D341Med (cell line): ENCODE measurements at regions not wholly inside any gene's neighbourhood (a gene's known extent, or its start where the extent isn't known, plus 50 kb on each side); places are given as distances from the start of the nearest gene placed in this dataset.

Experiments used
- DNase-seq: peaks from one replicate; pipeline ENCODE4 v3.0.0; 2012; ENCODE audit warnings: low spot score

DNA sequence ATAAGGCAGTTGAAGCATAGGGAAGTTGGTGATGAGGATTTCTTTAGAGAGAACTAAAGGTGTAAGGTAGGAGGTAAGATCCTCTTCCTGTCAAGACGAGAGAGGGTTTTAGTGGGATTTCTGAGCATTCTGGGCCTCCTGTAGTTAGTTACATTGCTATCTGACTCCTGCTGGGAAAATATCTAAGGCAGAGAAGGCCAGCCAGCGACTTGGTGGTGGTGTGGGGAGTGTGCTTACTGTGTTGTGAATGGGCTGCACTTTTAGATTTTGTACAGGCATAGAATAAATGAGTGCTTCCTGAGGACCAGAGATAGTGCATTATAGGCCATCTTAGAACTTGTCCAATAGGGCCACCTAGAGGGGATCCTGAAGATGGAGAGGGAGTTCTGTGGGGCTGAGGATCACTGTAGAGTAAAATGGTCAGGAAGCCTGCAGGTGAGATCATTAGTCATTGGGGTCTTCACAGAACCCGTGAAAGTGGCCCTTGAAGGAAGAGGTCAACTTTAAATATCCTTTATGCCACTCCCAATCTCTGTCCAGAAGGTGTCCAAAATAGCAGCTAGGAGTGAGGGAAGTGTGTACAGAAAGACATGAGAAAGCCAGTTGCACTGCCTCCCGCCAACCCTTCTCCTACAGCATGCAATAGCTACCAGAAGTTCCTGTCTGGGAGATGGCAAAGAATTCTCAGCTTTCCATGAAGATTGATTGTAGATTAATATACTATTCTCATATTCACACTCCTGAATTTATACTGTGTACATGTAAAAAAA, 266.6 kb downstream of the POLR1F start:
- DNase-seq: no peak

DNA sequence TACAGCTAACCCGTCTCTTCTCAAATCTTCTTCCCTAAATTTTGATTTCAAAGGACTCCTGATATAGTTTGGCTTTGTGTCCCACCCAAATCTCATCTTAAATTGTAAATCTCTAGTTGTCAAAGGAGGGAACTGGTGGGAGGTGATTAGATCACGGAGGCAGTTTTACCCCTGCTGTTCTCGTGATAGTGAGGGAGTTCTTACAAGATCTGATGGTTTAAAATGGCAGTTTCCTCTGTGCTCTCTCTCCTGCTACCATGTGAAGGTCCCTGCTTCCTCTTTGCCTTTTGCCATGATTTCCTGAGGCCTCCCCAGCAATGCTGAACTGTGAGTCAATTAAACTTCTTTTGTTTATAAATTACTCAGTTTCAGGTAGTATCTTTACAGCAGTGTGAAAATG, 269.3 kb downstream of the POLR1F start:
- no peak for DNase-seq

DNA sequence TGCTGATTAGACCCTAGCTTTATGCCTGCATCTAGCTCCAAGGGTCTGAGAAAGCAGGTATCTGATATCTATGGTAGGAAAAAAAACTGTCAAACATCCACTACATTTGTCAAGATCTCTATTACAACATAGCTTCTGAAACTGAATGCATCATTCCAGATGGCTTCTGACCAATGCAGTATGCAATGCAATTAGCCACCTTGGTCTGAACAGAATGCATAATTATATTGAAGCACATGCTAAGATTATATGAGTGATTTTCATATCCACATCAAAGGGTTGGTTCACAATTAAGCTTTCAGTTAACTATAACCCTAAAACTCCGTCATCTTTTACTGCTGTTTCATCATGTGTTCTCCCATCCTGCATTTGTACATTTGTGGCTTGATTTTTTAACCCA, 271.4 kb downstream of the POLR1F start:
- DNase-seq: no peak

DNA sequence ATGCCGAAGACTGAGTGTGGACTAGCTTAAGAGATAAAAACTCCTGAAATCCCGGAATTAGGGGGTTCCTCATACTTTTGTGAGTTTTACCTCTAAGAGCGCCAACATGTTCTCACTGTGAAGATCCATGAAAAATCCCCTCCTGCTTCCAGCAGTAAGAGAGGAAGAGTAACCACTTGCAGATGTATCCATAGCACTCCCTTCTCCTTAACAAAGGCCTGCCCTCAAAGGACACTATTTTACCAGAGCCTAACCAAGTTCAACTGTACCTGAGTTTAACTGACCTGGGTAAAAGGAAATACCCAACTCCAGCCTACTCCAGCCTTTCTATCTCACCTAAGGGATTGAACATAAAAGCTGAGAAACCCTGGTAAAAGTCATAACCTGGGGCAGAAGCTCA, 280.9 kb downstream of the POLR1F start:
- no peak for DNase-seq

GRCh38 chr7:19421861-19422260, 276.6 kb upstream of the FERD3L start:
- no peak for DNase-seq

GRCh38 chr7:19417231-19417630, 272.0 kb upstream of the FERD3L start:
- DNase-seq: no peak

DNA sequence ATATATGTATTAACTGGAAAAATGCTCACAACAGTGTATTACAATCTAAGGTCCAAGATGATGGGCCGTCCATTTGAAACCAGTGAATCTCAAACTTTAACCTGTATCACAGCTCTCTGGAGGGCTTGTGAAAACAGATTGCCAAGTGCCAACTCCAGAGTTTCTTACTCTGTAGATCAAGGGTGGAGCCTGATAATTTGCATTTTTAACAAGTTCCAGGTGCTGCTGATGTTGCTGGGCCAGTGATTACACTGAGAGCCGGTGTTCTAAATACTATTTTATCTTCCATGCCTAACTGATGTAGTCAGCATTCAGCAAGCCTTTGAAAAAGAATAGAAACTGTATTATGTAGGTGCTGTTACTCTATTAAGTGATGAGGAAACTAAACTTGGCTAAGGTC, 269.9 kb upstream of the FERD3L start:
- DNase-seq: no peak

DNA sequence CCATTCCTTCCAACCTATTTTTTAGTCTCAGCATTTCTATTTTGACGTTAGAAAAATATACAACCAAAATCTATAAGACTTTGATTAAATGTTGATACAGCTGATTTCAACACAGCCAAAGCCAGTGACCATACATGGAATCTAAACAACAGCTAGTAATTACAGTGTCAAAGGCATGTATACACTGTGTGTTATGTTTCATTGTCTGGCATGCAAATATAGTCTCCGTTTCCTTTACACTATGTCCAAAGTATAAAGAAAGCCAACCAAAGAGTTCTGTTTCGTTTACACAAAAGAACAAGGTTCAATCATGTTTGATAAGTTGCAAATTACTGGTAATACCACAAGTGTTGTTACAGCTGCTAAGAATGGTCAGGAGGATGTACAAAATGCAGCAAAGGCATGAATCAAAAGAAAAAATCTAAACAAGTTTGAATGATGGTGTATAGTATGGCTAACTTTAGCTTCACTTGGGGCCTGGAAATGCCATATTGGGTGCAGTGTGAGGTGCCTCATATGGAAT, 268.3 kb upstream of the FERD3L start:
- no peak for DNase-seq

- no peak for DNase-seq
These were observed 265.5 kb upstream of the FERD3L start for GRCh38 chr7:19410691-19411090.

GRCh38 chr7:19410106-19410505, 264.9 kb upstream of the FERD3L start:
- DNase-seq: no peak

GRCh38 chr7:19408706-19409220, 263.5 kb upstream of the FERD3L start:
- DNase-seq: no peak

GRCh38 chr7:19407270-19407669, 262.0 kb upstream of the FERD3L start:
- no peak for DNase-seq

GRCh38 chr7:19405541-19405940, 260.3 kb upstream of the FERD3L start:
- DNase-seq: no peak

GRCh38 chr7:19404912-19405329, 259.7 kb upstream of the FERD3L start:
- DNase-seq: no peak

- DNase-seq: no peak
These were observed 258.5 kb upstream of the FERD3L start for GRCh38 chr7:19403691-19404090.

- no peak for DNase-seq
These were observed 256.2 kb upstream of the FERD3L start for GRCh38 chr7:19401461-19401860.

DNA sequence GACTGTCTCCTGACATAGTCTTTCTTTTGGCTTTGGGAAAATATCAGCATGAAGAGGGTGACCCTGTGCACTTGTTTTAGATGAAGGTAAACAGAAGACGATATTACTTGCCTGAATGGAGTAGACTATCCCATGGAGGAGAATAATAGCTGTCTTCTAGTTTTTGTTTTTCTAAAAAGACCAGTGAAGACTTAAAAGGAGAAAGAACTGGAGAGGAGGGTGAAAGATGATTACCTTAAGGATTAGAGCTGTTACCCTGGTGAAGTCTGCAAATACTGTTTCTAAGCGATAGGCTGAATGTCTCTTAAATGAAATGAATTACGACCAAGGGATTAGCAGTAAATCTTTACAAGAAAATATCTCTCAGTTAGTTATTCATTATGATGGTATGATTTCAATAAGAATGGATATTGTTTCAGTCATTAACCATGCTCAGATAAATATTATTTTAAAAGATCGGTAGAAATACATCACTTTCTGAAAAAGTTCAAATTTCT, 255.6 kb upstream of the FERD3L start:
- no peak for DNase-seq

- DNase-seq: no peak
These were observed 252.7 kb upstream of the FERD3L start for GRCh38 chr7:19397911-19398310.

DNA sequence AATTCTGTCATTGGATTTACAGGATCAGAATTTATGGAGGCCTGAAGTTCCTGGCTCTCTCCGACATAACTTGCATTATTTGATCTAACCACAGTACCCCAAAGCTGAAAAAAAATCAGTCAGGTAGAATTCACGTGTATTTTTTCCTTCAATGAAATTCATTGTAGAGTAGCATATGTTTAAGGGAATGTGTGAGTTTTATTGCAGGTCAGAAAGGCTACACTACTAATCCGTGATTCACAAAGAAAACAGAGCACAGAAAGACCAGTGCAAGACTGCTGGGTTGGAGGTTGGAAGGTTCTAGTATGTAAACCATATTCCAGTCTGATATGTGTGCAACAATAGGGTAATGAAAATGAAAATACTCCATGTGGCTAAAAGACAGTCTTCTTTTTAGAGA, 247.0 kb upstream of the FERD3L start:
- no peak for DNase-seq

- DNase-seq: no peak
These were observed 245.6 kb upstream of the FERD3L start for GRCh38 chr7:19390795-19391194.

DNA sequence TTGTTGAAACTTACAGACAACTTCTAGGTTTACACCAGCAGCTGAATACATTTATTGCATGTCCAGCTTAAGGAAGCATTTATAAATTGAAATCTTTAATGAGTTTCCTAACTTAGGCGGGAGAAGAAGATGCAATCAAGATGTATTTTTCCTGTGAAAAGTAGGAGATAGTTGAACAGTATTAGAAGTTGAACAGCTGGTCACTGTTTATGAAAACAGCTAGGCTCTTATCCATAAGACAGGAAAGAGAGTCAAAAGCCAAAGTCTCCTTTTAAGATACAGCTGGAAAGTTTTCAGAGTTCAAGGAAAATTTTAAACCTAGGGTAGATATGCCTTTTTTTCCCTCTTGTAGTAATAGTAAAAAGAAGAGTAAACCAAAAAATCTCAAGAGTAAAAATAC, 236.1 kb upstream of the FERD3L start:
- DNase-seq: no peak

DNA sequence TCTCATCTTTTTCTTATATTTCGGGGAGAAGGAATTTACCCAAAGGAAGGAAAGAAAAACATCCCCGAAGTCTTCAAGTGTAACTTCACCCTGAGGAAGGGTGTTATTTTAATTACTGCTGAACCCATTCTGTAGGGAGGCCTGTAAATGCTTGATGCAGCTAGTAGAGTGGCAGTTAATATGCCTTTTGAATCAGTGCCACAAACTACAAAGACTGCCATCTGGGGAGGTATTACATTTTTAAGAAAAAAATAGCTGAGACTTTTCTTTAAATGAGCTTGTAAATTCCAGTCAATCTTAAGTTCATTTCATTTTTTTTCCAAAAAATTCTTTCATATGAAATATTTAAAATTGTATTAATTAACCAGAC, 233.1 kb upstream of the FERD3L start:
- no peak for DNase-seq

DNA sequence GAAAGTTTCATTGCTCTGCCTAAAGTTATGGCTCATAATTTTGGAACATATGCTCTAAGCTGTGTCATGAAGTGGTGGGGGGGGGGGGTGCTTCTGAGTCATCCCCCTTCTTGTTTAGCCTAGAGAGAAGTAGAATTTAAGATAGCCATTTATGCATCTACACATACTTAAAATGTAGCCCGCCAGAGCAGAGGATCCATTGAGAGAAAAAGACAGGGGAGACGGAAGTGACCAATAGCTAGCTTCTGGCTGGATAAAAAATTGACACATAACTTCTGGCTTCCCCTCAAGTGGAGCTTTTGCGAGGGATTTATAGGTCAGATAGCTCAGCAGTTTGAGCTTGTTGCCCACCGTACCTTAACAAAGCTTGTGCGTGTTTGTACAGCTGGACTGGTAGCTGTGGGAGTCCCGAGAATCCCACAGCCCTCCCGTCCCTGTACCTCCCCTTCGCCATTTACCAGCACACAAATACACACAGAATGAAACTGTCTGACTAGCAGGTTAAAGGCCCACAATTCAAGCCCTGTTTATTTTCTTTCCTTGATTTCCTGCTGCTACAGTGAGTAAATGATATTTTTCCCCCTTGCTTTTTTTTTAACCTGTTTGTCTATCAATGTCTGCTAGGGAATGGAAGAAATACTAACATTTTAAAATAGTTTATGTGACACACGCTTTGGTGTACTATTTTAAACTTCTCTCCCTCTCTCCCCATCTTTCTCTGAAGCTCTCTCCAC, 232.6 kb upstream of the FERD3L start:
- no peak for DNase-seq
